Fibroblast of pulmonary artery (primary cell): ENCODE measurements at regions not wholly inside any gene's neighbourhood (a gene's known extent, or its start where the extent isn't known, plus 50 kb on each side); places are given as distances from the start of the nearest gene placed in this dataset.

Source experiments
- DNase-seq: peaks from one replicate; pipeline ENCODE4 v3.0.0-alpha.2; 2010; ENCODE audit warnings: low read depth
- H3K4me3 ChIP-seq: replicated peaks from 2 replicates; pipeline ENCODE4 v1.5.1; 2011; ENCODE audit warnings: low read depth, mild to moderate bottlenecking, control low read depth, low read length, moderate library complexity
- CTCF ChIP-seq: IDR thresholded peaks from 2 replicates; pipeline ENCODE4 v1.5.1; 2011; ENCODE audit warnings: mild to moderate bottlenecking, control low read depth, low read length, inconsistent platforms; ENCODE audit errors: missing control alignments

GRCh38 chr1:157410457-157410856, 141.9 kb downstream of the FCRL5 start:
- H3K4me3 ChIP-seq: no peak overlapping the region
- DNase-seq: no peak
- no peak for TF ChIP-seq CTCF

- DNase-seq: no peak
- no peak overlapping the region for H3K4me3 ChIP-seq
- TF ChIP-seq CTCF: no peak
Observed at GRCh38 chr1:157409927-157410326, 142.4 kb downstream of the FCRL5 start.

GRCh38 chr1:157407917-157408525, 144.3 kb downstream of the FCRL5 start:
- no peak for DNase-seq

GRCh38 chr1:157407367-157407766, 144.9 kb downstream of the FCRL5 start:
- no peak overlapping the region for H3K4me3 ChIP-seq
- DNase-seq: no peak
- TF ChIP-seq CTCF: no peak

More at GRCh38 chr1:157407917-157408525, 144.3 kb downstream of the FCRL5 start:
- no peak for TF ChIP-seq CTCF
- H3K4me3 ChIP-seq: no peak overlapping the region

- no peak overlapping the region for H3K4me3 ChIP-seq
- no peak for DNase-seq
- no peak for TF ChIP-seq CTCF
Observed at GRCh38 chr1:157405662-157406061, 146.7 kb downstream of the FCRL5 start.

- TF ChIP-seq CTCF: no peak
- no peak for DNase-seq
- no peak overlapping the region for H3K4me3 ChIP-seq
Observed at GRCh38 chr1:157404614-157405013, 147.7 kb downstream of the FCRL5 start.

- no peak for DNase-seq
- TF ChIP-seq CTCF: no peak
- no peak overlapping the region for H3K4me3 ChIP-seq
Observed at GRCh38 chr1:157404063-157404501, 148.2 kb downstream of the FCRL5 start.
